ENCODE measurements at regions not wholly inside any gene's neighbourhood (a gene's known extent, or its start where the extent isn't known, plus 50 kb on each side); places are given as distances from the start of the nearest gene placed in this dataset.
"Not testable (repeated sequence)": the region's sequence is repeated elsewhere in the genome, so short reads cannot be mapped to it uniquely, and the experiment has no call there.

DNA sequence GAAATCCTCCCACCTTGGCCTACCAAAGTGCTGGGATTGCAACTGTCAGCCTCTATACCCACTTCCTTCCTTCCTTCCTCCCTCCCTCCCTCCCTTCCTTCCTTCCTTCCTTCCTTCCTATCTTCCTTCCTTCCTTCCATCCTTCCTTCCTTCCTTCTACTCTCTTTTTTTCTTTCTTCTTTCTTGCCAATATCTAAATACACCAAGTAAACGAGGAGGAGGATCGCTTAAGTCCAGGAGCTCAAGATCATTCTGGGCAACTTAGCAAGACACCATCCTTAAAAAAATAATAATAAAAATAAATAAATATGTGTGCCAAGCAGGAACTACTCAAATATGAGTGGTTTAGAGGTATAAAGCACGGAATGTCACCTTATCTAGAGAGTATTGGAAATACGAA, 249.4 kb upstream of the TRIB2 start:
- no peaks in the 10 kb centered on the region for H3K79me2 ChIP-seq (ENCODE audit: control insufficient read depth, insufficient read depth, low read length)
- H4K20me1 ChIP-seq (ENCODE audit: control insufficient read depth, extremely low read depth, insufficient read depth, low read length), result no peaks in the 10 kb centered on the region
- dilution Hi-C loops (cut with MboI; ENCODE audit: extremely low pct_ligation_motif_present, low sequenced_read_pairs), result no loop called here
- H3K36me3 ChIP-seq (ENCODE audit: control insufficient read depth in 2 of 2, extremely low read depth in 1 of 2, insufficient read depth in 2 of 2, low read length in 2 of 2), result no peaks in the 10 kb centered on the region
- DNase-seq (ENCODE audit: low read depth, low spot score) (no peak), FAIRE-seq (no peak)
- no peaks in the 10 kb centered on the region for H3K4me1 ChIP-seq (ENCODE audit: control insufficient read depth, extremely low read depth, insufficient read depth, low read length)
- H3K9me1 ChIP-seq (ENCODE audit: control insufficient read depth, extremely low read depth, insufficient read depth, low read length), result no peaks in the 10 kb centered on the region
- H3K9ac ChIP-seq (ENCODE audit: control insufficient read depth, extremely low read depth, insufficient read depth, low read length), result no peak overlapping the region
- H2AFZ ChIP-seq (ENCODE audit: control insufficient read depth, low read length), result no peak overlapping the region
- no peak overlapping the region for H3K4me3 ChIP-seq (ENCODE audit: control insufficient read depth in 2 of 3, extremely low read depth in 1 of 3, insufficient read depth in 2 of 3, low read depth in 1 of 3, low read length in 3 of 3)
- no peaks in the 10 kb centered on the region for H3K9me3 ChIP-seq (ENCODE audit: control insufficient read depth, low read depth, low read length)
- TF ChIP-seq EZH2 (IDR thresholded peaks at IDR 0.05; ENCODE audit: low read length), result no peak
- TF ChIP-seq, protein P1, sequence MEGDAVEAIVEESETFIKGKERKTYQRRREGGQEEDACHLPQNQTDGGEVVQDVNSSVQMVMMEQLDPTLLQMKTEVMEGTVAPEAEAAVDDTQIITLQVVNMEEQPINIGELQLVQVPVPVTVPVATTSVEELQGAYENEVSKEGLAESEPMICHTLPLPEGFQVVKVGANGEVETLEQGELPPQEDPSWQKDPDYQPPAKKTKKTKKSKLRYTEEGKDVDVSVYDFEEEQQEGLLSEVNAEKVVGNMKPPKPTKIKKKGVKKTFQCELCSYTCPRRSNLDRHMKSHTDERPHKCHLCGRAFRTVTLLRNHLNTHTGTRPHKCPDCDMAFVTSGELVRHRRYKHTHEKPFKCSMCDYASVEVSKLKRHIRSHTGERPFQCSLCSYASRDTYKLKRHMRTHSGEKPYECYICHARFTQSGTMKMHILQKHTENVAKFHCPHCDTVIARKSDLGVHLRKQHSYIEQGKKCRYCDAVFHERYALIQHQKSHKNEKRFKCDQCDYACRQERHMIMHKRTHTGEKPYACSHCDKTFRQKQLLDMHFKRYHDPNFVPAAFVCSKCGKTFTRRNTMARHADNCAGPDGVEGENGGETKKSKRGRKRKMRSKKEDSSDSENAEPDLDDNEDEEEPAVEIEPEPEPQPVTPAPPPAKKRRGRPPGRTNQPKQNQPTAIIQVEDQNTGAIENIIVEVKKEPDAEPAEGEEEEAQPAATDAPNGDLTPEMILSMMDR (optimal IDR thresholded peaks at IDR 0.05 in 1 of 3, IDR thresholded peaks at IDR 0.05 in 1 of 3, conservative IDR thresholded peaks at IDR 0.05 in 1 of 3; ENCODE audit: extremely low read depth in 1 of 3, insufficient read depth in 2 of 3, low read length in 3 of 3), result no peak
- no peak overlapping the region for H3K4me2 ChIP-seq (ENCODE audit: control insufficient read depth, extremely low read depth, insufficient read depth, low read depth, low read length)
- no peaks in the 10 kb centered on the region for H3K27me3 ChIP-seq (ENCODE audit: control insufficient read depth, extremely low read depth, insufficient read depth, low read length)
- no peak overlapping the region for H3K27ac ChIP-seq (ENCODE audit: control insufficient read depth, insufficient read depth, low read length)

DNA sequence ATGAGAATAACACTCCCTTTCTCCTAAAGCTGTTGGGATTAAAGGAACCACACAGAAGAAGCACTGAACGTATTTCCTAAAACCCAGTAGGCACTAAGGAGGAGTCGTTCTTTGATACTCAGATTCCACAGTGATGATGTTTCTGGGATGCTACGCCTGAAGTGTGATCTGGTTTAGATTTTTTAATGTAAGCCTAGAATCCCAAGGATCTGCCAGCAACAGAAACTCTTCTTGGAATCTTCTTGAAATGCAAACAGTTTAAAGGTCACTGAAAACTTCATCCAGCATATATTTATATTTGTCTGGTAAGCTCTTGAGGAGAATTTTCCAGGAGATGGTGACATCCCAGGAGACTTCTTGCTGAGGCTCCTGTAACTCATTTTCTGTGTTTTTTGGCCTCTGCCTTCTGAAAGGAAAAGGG, 247.6 kb upstream of the TRIB2 start:
- FAIRE-seq (no peak), DNase-seq (ENCODE audit: low read depth, low spot score) (no peak)
- Histone ChIP-seq H3K79me2 (ENCODE audit: control insufficient read depth, insufficient read depth, low read length) (no peaks in the 10 kb centered on the region), H3K27ac (ENCODE audit: control insufficient read depth, insufficient read depth, low read length) (no peak overlapping the region), H3K9me3 (ENCODE audit: control insufficient read depth, low read depth, low read length) (no peaks in the 10 kb centered on the region), H3K9ac (ENCODE audit: control insufficient read depth, extremely low read depth, insufficient read depth, low read length) (no peak overlapping the region), H4K20me1 (ENCODE audit: control insufficient read depth, extremely low read depth, insufficient read depth, low read length) (no peaks in the 10 kb centered on the region), H3K4me1 (ENCODE audit: control insufficient read depth, extremely low read depth, insufficient read depth, low read length) (no peaks in the 10 kb centered on the region), H3K4me2 (ENCODE audit: control insufficient read depth, extremely low read depth, insufficient read depth, low read depth, low read length) (no peak overlapping the region), H3K9me1 (ENCODE audit: control insufficient read depth, extremely low read depth, insufficient read depth, low read length) (no peaks in the 10 kb centered on the region), H2AFZ (ENCODE audit: control insufficient read depth, low read length) (no peak overlapping the region), H3K27me3 (ENCODE audit: control insufficient read depth, extremely low read depth, insufficient read depth, low read length) (no peaks in the 10 kb centered on the region), H3K36me3 (ENCODE audit: control insufficient read depth in 2 of 2, extremely low read depth in 1 of 2, insufficient read depth in 2 of 2, low read length in 2 of 2) (no peaks in the 10 kb centered on the region), H3K4me3 (ENCODE audit: control insufficient read depth in 2 of 3, extremely low read depth in 1 of 3, insufficient read depth in 2 of 3, low read depth in 1 of 3, low read length in 3 of 3) (no peak overlapping the region)
- TF ChIP-seq, protein P1 (optimal IDR thresholded peaks at IDR 0.05 in 1 of 3, IDR thresholded peaks at IDR 0.05 in 1 of 3, conservative IDR thresholded peaks at IDR 0.05 in 1 of 3; ENCODE audit: extremely low read depth in 1 of 3, insufficient read depth in 2 of 3, low read length in 3 of 3), result no peak
- no peak for TF ChIP-seq EZH2 (IDR thresholded peaks at IDR 0.05; ENCODE audit: low read length)
- dilution Hi-C loops (cut with MboI; ENCODE audit: extremely low pct_ligation_motif_present, low sequenced_read_pairs), result no loop called here

GRCh38 chr2:12472265-12472664, 244.5 kb upstream of the TRIB2 start:
- H4K20me1 ChIP-seq (ENCODE audit: control insufficient read depth, extremely low read depth, insufficient read depth, low read length); dilution Hi-C loops (cut with MboI; ENCODE audit: extremely low pct_ligation_motif_present, low sequenced_read_pairs); H3K4me3 ChIP-seq (ENCODE audit: control insufficient read depth in 2 of 3, extremely low read depth in 1 of 3, insufficient read depth in 2 of 3, low read depth in 1 of 3, low read length in 3 of 3); H3K9ac ChIP-seq (ENCODE audit: control insufficient read depth, extremely low read depth, insufficient read depth, low read length); H3K4me1 ChIP-seq (ENCODE audit: control insufficient read depth, extremely low read depth, insufficient read depth, low read length); H3K4me2 ChIP-seq (ENCODE audit: control insufficient read depth, extremely low read depth, insufficient read depth, low read depth, low read length); H3K9me3 ChIP-seq (ENCODE audit: control insufficient read depth, low read depth, low read length); H3K27me3 ChIP-seq (ENCODE audit: control insufficient read depth, extremely low read depth, insufficient read depth, low read length); H3K9me1 ChIP-seq (ENCODE audit: control insufficient read depth, extremely low read depth, insufficient read depth, low read length); H2AFZ ChIP-seq (ENCODE audit: control insufficient read depth, low read length); DNase-seq (ENCODE audit: low read depth, low spot score); H3K79me2 ChIP-seq (ENCODE audit: control insufficient read depth, insufficient read depth, low read length); H3K36me3 ChIP-seq (ENCODE audit: control insufficient read depth in 2 of 2, extremely low read depth in 1 of 2, insufficient read depth in 2 of 2, low read length in 2 of 2); FAIRE-seq; H3K27ac ChIP-seq (ENCODE audit: control insufficient read depth, insufficient read depth, low read length): not testable (repeated sequence)
